Endothelial cell (in vitro differentiated cells): ENCODE measurements at regions not wholly inside any gene's neighbourhood (a gene's known extent, or its start where the extent isn't known, plus 50 kb on each side); places are given as distances from the start of the nearest gene placed in this dataset.

Experiments used
- DNase-seq: peaks from one replicate; pipeline ENCODE4 v3.0.0; 2021; ENCODE audit warnings: low spot score
- H3K27ac Mint-ChIP-seq: one replicate; pipeline ENCODE4 v1.8.0; 2021; ENCODE audit warnings: mixed read lengths, inconsistent platforms; ENCODE audit not compliant: unreplicated experiment
- H3K27me3 Mint-ChIP-seq: one replicate; pipeline ENCODE4 v1.8.0; 2021; ENCODE audit warnings: mild to moderate bottlenecking, moderate library complexity, mixed read lengths, inconsistent platforms; ENCODE audit not compliant: unreplicated experiment
- H3K36me3 Mint-ChIP-seq: one replicate; pipeline ENCODE4 v1.8.0; 2021; ENCODE audit warnings: mild to moderate bottlenecking, low read depth, mixed read lengths, inconsistent platforms; ENCODE audit not compliant: unreplicated experiment
- H3K4me1 Mint-ChIP-seq: one replicate; pipeline ENCODE4 v1.8.0; 2021; ENCODE audit warnings: mild to moderate bottlenecking, mixed read lengths, inconsistent platforms; ENCODE audit not compliant: unreplicated experiment
- H3K4me3 Mint-ChIP-seq: one replicate; pipeline ENCODE4 v1.8.0; 2021; ENCODE audit warnings: mild to moderate bottlenecking, mixed read lengths, inconsistent platforms; ENCODE audit not compliant: unreplicated experiment
- H3K9me3 Mint-ChIP-seq: one replicate; pipeline ENCODE4 v1.8.0; 2021; ENCODE audit warnings: mixed read lengths, inconsistent platforms; ENCODE audit not compliant: unreplicated experiment
- TF ChIP-seq, protein P1 (sequence below): fragments of 200-600 bp; sonication (generic); IDR thresholded peaks from one replicate; pipeline ENCODE4 v1.5.0; 2021; ENCODE audit warnings: antibody characterized with exemption; ENCODE audit not compliant: unreplicated experiment

DNA sequence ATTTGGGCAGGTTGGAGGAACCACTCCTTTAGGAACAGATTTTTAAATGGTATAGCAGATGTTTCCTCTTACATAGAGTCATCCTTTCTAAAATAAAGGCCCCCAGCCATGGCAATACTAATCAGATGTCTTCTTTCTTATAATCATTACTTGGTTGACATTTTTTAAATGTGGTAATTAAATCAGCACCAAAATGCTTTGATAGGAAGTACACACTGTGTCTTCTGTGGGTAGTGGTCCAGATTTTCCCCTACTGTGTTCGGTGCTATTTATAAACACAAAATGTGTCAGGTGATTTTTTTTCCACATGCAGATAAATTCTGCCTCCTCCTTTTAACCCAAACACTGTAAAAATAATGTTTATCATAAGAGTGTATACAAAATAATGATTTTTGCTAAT, 200.9 kb upstream of the DTNA start:
- no peak overlapping the region for H3K4me3 Mint-ChIP-seq
- H3K9me3 Mint-ChIP-seq: no peaks in the 10 kb centered on the region
- H3K27ac Mint-ChIP-seq: no peak overlapping the region
- peaks cover 3% of the 10 kb centered on the region for H3K36me3 Mint-ChIP-seq
- TF ChIP-seq, protein P1, sequence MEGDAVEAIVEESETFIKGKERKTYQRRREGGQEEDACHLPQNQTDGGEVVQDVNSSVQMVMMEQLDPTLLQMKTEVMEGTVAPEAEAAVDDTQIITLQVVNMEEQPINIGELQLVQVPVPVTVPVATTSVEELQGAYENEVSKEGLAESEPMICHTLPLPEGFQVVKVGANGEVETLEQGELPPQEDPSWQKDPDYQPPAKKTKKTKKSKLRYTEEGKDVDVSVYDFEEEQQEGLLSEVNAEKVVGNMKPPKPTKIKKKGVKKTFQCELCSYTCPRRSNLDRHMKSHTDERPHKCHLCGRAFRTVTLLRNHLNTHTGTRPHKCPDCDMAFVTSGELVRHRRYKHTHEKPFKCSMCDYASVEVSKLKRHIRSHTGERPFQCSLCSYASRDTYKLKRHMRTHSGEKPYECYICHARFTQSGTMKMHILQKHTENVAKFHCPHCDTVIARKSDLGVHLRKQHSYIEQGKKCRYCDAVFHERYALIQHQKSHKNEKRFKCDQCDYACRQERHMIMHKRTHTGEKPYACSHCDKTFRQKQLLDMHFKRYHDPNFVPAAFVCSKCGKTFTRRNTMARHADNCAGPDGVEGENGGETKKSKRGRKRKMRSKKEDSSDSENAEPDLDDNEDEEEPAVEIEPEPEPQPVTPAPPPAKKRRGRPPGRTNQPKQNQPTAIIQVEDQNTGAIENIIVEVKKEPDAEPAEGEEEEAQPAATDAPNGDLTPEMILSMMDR: no peak
- DNase-seq: no peak
- no peaks in the 10 kb centered on the region for H3K27me3 Mint-ChIP-seq
- H3K4me1 Mint-ChIP-seq: no peaks in the 10 kb centered on the region

DNA sequence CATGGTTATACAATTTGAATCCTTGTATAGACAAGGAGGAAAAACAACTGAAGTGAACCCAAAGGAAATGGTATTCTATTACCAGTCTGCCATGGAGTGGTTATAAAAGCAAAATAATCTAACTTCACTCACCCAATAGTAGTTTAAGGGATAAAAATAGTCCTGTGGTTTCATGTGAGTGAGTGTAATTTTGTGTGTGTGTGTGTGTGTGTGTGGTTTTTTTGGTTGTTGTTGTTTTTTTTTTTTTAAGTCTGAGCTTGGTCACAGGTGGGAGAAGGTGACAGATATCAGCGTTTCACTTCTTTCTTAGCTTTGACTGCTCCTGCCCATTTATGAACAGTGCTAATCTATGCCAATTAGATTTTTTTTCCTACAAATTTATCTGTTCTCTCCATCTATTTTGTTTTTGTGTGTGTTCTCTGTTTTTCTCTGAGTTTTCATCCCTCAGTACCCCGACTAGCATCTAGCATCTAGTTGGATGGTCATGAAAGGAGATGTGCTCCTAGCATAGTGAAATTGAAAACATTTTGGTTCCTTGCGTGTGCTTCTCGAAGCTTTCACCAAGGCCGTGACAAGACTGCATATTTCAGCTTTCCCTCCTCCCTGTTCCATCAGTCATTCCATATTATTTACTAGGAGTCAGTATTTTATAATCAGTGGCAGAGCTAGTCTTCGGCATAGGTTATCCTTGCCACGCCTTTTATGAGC, 200.1 kb upstream of the DTNA start:
- H3K9me3 Mint-ChIP-seq: no peaks in the 10 kb centered on the region
- H3K4me3 Mint-ChIP-seq: no peak overlapping the region
- peaks cover 3% of the 10 kb centered on the region for H3K36me3 Mint-ChIP-seq
- no peaks in the 10 kb centered on the region for H3K27me3 Mint-ChIP-seq
- DNase-seq: no peak
- TF ChIP-seq, protein P1: no peak
- H3K4me1 Mint-ChIP-seq: no peaks in the 10 kb centered on the region
- no peak overlapping the region for H3K27ac Mint-ChIP-seq

DNA sequence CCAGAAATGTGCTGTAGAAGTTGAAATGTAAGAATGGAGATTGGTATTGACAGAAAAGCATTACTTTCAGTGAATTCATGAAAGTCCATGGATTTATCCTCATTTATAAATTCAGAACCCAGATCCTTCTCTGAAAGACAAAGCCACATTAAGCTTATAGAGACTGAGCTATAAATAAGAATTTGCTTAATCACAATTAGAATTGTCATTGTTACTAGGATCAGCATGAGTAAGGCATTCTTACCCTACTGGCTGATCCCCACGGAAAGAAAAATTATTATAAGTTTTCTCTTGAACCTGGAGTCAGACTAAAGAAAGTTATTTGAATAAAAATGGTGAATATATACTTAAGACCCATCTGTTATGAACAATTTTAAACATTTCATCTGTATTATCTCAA, 199.2 kb upstream of the DTNA start:
- TF ChIP-seq, protein P1: no peak
- Mint-ChIP-seq H3K36me3 (peaks cover 11% of the 10 kb centered on the region), H3K27ac (no peak overlapping the region), H3K4me1 (no peaks in the 10 kb centered on the region), H3K4me3 (no peak overlapping the region), H3K27me3 (no peaks in the 10 kb centered on the region), H3K9me3 (no peaks in the 10 kb centered on the region)
- no peak for DNase-seq

DNA sequence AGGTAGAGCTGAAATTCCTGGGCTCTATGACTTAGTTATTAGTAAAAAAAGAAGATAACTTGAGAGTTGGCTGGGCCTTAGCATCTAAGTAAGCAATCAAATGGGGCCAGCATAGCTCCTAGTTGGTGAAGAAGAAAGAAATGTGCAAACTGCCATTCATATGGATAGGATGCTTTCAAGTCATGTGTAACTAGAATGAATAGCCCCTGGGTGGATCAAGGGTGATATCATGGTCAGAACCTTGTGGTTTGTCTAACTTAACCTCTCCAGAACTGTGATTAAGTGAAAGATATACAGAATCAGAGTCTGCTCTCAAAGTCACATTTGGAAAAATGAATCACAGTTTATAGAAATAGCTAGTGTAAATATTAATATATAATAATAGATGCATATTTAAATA, 198.7 kb upstream of the DTNA start:
- TF ChIP-seq, protein P1: no peak
- Mint-ChIP-seq H3K4me1 (no peaks in the 10 kb centered on the region), H3K4me3 (no peak overlapping the region), H3K27me3 (no peaks in the 10 kb centered on the region), H3K27ac (no peak overlapping the region), H3K9me3 (no peaks in the 10 kb centered on the region), H3K36me3 (peaks cover 14% of the 10 kb centered on the region)
- no peak for DNase-seq

DNA sequence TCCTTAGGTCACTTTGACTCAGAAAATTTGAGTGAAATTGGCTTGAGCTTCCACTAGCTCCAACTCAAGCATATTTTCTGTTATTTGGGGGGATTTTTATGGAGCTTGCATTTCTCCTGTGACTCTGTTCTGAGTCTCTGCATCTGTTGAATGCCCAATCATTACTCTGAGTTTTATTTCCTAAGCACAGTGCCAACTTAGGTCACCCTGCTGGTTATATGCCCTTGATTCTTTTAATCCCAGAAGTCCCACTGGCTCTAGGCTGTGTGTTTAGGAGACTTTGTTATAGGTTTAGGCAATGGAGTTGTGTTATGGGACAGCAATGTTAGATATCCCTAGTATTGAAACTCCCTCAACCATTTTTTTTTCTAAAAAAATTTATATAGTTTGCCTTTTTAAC, 198.2 kb upstream of the DTNA start:
- Mint-ChIP-seq H3K9me3 (no peaks in the 10 kb centered on the region), H3K4me1 (no peaks in the 10 kb centered on the region), H3K27ac (no peak overlapping the region), H3K27me3 (no peaks in the 10 kb centered on the region), H3K4me3 (no peak overlapping the region), H3K36me3 (peaks cover 14% of the 10 kb centered on the region)
- DNase-seq: no peak
- TF ChIP-seq, protein P1: no peak
